DND-41 (cell line): ENCODE measurements at regions not wholly inside any gene's neighbourhood (a gene's known extent, or its start where the extent isn't known, plus 50 kb on each side); places are given as distances from the start of the nearest gene placed in this dataset.

ENCODE experiments used
- ATAC-seq: fragments of 200-7000 bp; cut with Tn5 transposase; 3 replicates; pipeline ENCODE4 v1.9.1; 2021; ENCODE audit warnings: low read depth; ENCODE audit not compliant: insufficient read depth
- DNase-seq: peaks from one replicate; pipeline ENCODE4 v3.0.0-alpha.2; 2020
- H2AFZ ChIP-seq: 2 replicates; pipeline ENCODE4 v1.6.0; 2012; ENCODE audit warnings: low read depth, low read length
- H3K27ac ChIP-seq: 2 replicates; pipeline ENCODE4 v1.5.1; 2012; ENCODE audit warnings: low read length, inconsistent platforms
- H3K27me3 ChIP-seq: fragments of 200-600 bp; sonication (generic); 2 replicates; pipeline ENCODE4 v1.6.0; 2012; ENCODE audit warnings: low read length, mild to moderate bottlenecking, inconsistent platforms; ENCODE audit not compliant: insufficient read depth, poor library complexity
- H3K36me3 ChIP-seq: 2 replicates; pipeline ENCODE4 v1.5.1; 2012; ENCODE audit warnings: low read length, inconsistent platforms; ENCODE audit not compliant: insufficient read depth
- H3K4me1 ChIP-seq: 2 replicates; pipeline ENCODE4 v1.5.1; 2012; ENCODE audit warnings: mild to moderate bottlenecking, low read length; ENCODE audit not compliant: insufficient read depth
- H3K4me2 ChIP-seq: 2 replicates; pipeline ENCODE4 v1.6.0; 2012; ENCODE audit warnings: mild to moderate bottlenecking, moderate library complexity, low read length, inconsistent platforms; ENCODE audit not compliant: insufficient read depth
- H3K4me3 ChIP-seq, 2 experiments: fragments of 200-600 bp in 1 of 2; shearing (Covaris generic) in 1 of 2; 2 replicates each; pipeline ENCODE4 v1.5.1; 2012 to 2016; ENCODE audit warnings: inconsistent platforms in 2 of 2, low read length in 2 of 2, mild to moderate bottlenecking in 2 of 2, low read depth in 1 of 2, moderate library complexity in 1 of 2
- H3K79me2 ChIP-seq: 2 replicates; pipeline ENCODE4 v1.6.0; 2012; ENCODE audit warnings: low read length, inconsistent platforms; ENCODE audit not compliant: insufficient read depth
- H3K9ac ChIP-seq: 2 replicates; pipeline ENCODE4 v1.6.0; 2012; ENCODE audit warnings: low read depth, mild to moderate bottlenecking, inconsistent platforms, low read length, moderate library complexity
- H3K9me3 ChIP-seq: 2 replicates; pipeline ENCODE4 v1.5.1; 2012; ENCODE audit warnings: low read length, moderate library complexity, mild to moderate bottlenecking, inconsistent platforms; ENCODE audit not compliant: insufficient read depth, severe bottlenecking
- H4K20me1 ChIP-seq: 2 replicates; pipeline ENCODE4 v1.6.0; 2012; ENCODE audit warnings: low read length; ENCODE audit not compliant: insufficient read depth
- CTCF ChIP-seq: IDR thresholded peaks from 2 replicates; pipeline ENCODE4 v1.5.1; 2012; ENCODE audit warnings: borderline replicate concordance, low read length, moderate library complexity, mild to moderate bottlenecking; ENCODE audit not compliant: poor library complexity, severe bottlenecking; ENCODE audit errors: extremely low read depth
- EZH2 ChIP-seq: IDR thresholded peaks from 3 replicates; pipeline ENCODE4 v1.6.1; 2012; ENCODE audit warnings: borderline replicate concordance, low read depth, mild to moderate bottlenecking, moderate library complexity, low read length, inconsistent platforms; ENCODE audit not compliant: severe bottlenecking

- Histone ChIP-seq H4K20me1 (no peaks in the 10 kb centered on the region), H3K36me3 (no peaks in the 10 kb centered on the region), H3K4me2 (peak overlapping the region; percentile 35; the same call in 1 of the 2 replicates), H3K27me3 (no peaks in the 10 kb centered on the region), H2AFZ (peak overlapping the region; percentile 1; the same call in 1 of the 2 replicates), H3K9me3 (no peaks in the 10 kb centered on the region), H3K79me2 (no peaks in the 10 kb centered on the region), H3K4me3 (no peak overlapping the region), H3K9ac (no peak overlapping the region; the same call in 1 of the 2 replicates), H3K27ac (peak overlapping the region; percentile 78), H3K4me1 (peaks cover 23% of the 10 kb centered on the region)
- peak; percentile 93 for ATAC-seq
- TF ChIP-seq EZH2 (no peak), CTCF (peak; percentile 60)
- DNase-seq = peak; percentile 59
Measured at GRCh38 chr17:51540151-51540550, 279.8 kb downstream of the UTP18 start.

DNA sequence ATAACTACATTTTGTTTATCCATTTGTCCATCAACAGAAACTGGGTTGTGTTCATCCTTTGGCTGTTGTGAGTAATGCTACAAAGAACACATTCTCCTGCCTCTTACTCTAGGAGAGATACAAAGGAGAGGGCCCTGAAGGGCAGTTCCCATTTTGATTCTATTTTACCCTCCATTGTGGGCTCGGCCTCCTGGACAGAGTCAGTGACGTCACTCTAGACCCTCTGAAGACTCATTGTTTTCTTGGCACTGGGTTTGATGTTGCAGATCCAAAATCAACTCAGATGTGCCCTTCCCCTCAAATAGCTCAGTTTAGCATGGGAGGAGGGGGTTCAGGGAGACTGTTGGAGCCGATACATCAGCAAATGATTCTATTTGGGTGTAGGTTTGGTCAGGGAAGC is 280.9 kb downstream of the UTP18 start:
- no peak for DNase-seq
- Histone ChIP-seq H3K4me2 (no peak overlapping the region), H3K9me3 (no peaks in the 10 kb centered on the region), H4K20me1 (no peaks in the 10 kb centered on the region), H3K27me3 (no peaks in the 10 kb centered on the region), H3K27ac (peak overlapping the region; percentile 78; the same call in 1 of the 2 replicates), H2AFZ (0 out of 2 replicates have a peak overlapping the region, but pooled peaks have one; percentile 27), H3K36me3 (no peaks in the 10 kb centered on the region), H3K9ac (no peak overlapping the region), H3K4me1 (peaks cover 23% of the 10 kb centered on the region), H3K4me3 (no peak overlapping the region), H3K79me2 (no peaks in the 10 kb centered on the region)
- TF ChIP-seq EZH2 = no peak
- no peak for TF ChIP-seq CTCF
- ATAC-seq = no peak

GRCh38 chr17:51546114-51546513 is 285.8 kb downstream of the UTP18 start:
- no peak overlapping the region for H3K4me2 ChIP-seq
- TF ChIP-seq CTCF = no peak
- no peak for TF ChIP-seq EZH2
- DNase-seq (no peak), ATAC-seq (no peak)
- no peaks in the 10 kb centered on the region for H3K79me2 ChIP-seq
- H3K4me1 ChIP-seq = peaks cover 3% of the 10 kb centered on the region
- no peaks in the 10 kb centered on the region for H3K27me3 ChIP-seq
- no peaks in the 10 kb centered on the region for H3K9me3 ChIP-seq
- no peaks in the 10 kb centered on the region for H4K20me1 ChIP-seq
- H3K27ac ChIP-seq = no peak overlapping the region
- H3K36me3 ChIP-seq = no peaks in the 10 kb centered on the region
- H3K9ac ChIP-seq = no peak overlapping the region
- H2AFZ ChIP-seq = no peak overlapping the region
- H3K4me3 ChIP-seq = no peak overlapping the region

- no peaks in the 10 kb centered on the region for H3K27me3 ChIP-seq
- H3K9ac ChIP-seq = no peak overlapping the region
- H3K4me3 ChIP-seq = no peak overlapping the region
- no peak for TF ChIP-seq EZH2
- TF ChIP-seq CTCF = no peak
- no peaks in the 10 kb centered on the region for H3K79me2 ChIP-seq
- H3K4me2 ChIP-seq = no peak overlapping the region
- no peaks in the 10 kb centered on the region for H3K4me1 ChIP-seq
- H2AFZ ChIP-seq = no peak overlapping the region
- ATAC-seq = no peak
- DNase-seq = no peak
- no peaks in the 10 kb centered on the region for H3K36me3 ChIP-seq
- no peaks in the 10 kb centered on the region for H4K20me1 ChIP-seq
- no peaks in the 10 kb centered on the region for H3K9me3 ChIP-seq
- H3K27ac ChIP-seq = no peak overlapping the region
Measured at GRCh38 chr17:51548125-51548524, 287.8 kb downstream of the UTP18 start.
